HG03342 (cell line): ENCODE measurements at regions not wholly inside any gene's neighbourhood (a gene's known extent, or its start where the extent isn't known, plus 50 kb on each side); places are given as distances from the start of the nearest gene placed in this dataset.
A peak's percentile ranks its signal among the peaks of the same experiment; 100 is the strongest.
"Not testable (repeated sequence)": the region's sequence is repeated elsewhere in the genome, so short reads cannot be mapped to it uniquely, and the experiment has no call there.

Experiments
- ATAC-seq: cut with Tn5 transposase; IDR thresholded peaks from one replicate; pipeline ENCODE4 v1.9.1; 2021; ENCODE audit warnings: mild to moderate bottlenecking, moderate library complexity; ENCODE audit not compliant: unreplicated experiment

DNA sequence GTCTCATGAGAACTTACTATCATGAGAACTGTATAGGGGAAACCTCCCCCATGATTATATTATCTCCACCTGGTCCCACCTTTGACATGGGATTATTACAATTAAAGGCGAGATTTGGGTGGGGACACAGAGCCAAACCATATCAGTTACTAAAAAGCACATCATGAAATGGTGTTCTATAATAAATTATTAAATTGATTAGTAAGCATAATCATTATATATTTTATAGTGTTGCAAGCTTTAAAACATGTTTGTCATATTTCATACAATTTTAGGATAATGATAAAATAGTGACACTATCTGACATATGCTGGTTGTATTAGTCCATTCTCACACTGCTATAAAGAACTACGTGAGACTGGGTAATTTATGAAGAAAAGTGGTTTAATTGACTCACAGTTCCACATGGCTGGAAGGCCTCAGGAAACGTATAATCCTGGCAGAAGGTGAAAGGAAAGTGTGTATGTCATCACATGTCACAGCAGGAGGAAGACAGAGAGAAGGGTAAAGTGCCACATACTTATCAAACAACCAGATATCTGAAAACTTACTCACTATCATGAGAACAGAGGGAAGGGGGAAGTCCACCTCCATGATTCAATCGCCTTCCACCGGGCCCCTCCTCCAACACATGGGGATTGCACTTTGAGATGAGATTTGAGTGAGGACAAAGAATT, 539.2 kb upstream of the OLFM3 start:
- no peak for ATAC-seq

DNA sequence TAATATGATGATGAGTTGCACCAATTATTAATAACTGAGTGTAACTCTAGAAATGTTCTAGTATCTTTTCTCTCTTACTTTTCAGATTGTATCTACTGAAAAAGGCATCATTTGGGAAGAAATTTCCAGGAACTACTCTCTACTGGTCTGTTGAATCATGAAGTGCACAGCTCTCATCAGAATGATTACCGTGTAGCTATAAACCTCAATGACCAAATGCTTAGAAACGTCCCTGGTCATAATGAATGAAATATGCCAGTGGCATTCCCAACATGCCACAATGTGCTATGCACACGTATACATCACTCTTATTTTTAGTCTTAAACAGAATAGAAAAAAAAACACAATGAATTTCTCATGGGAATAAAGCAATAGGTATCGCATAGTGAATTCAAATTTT, 534.3 kb upstream of the OLFM3 start:
- ATAC-seq: no peak

DNA sequence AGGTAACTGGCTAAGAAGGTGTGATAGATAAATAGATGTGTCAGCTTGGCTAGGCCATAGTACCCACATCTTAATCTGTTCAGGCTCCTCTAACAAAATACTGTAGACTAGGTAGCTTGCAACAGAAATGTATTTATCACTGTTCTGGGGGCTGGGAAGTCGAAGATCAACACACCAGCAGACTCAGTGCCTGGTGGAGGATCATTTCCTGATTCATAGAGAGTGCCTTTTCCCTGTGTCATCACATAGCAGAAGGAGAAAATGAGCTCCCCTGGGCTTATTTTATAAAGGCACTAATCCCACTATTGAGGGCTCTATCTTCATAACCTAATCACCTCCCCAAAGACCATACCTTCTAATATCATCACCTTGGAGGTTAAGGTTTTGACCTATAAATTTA, 532.7 kb upstream of the OLFM3 start:
- ATAC-seq: no peak

DNA sequence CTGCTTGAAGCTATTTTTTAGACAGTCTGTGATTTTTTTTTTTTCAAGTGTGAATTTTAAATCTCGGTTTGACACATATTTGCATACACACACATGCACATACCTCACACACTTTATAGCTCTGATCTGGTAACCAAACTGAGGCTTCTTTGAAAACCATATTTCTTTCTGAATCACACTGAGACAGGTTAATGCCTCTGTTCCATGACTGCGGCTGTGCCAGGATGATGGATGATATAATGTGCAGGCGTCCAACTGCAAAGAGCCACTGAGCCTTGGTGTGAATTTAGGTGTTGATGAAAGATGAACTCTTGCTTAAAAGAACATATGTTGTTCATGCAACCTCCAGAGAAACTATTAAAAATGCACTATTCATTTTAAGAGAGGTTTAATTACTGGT, 504.0 kb upstream of the OLFM3 start:
- ATAC-seq: no peak

DNA sequence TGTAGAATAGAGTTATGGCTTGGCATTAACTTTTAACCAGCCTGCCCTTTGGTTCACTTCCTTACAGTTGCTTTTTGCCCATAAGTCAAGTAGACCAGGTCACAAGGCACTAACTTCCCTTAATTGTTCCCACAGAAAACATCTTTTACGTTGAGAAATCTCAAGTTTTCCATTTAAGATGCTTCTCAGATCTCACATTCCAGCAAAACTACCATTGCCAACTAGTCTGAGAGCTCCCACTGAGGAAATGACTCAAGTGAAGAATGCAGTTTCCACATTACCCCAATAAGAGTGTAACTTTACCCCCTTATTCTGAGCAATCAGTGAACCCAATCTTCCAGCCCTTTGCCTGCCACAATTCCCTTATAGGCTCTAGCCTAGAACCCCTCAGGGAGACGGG, 502.2 kb upstream of the OLFM3 start:
- no peak for ATAC-seq

DNA sequence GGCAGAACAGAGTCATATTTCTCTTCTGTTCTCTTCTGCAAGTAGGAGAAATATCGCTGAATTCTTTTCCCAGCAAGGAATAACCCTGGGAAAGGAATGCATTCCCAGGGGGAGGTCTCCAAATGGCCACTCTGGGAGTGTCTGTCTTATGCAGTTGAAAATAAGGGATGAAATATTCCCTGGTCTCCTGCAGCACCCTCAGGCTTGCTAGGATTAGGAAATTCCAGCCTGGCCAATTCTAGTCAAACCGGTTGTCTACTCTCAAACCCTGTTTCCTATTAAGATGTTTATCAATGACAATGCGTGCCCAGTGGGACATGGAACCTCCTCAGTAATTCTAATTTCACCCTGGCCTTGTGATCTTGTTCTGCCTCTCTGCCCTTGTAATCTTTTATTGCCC, 501.1 kb upstream of the OLFM3 start:
- not testable (repeated sequence) for ATAC-seq

DNA sequence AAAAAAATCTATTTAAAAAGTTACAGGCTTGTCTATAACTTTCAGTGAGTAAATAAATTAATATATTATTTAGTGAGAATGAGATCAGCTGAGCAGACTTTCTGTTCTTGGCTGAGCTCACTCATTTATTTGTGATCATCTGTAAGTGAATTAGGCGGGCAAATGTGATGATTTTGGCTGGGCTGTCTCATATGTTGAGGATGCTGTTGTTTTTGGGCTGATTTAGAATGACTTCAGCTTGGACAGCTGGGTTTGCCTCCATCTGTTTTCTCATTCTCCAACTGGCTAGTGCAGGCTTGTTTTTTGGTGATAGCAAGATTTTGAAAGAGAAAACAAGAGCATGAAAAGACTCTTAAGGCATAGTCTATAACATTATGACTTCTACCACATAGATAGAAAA, 475.8 kb upstream of the OLFM3 start:
- no peak for ATAC-seq

DNA sequence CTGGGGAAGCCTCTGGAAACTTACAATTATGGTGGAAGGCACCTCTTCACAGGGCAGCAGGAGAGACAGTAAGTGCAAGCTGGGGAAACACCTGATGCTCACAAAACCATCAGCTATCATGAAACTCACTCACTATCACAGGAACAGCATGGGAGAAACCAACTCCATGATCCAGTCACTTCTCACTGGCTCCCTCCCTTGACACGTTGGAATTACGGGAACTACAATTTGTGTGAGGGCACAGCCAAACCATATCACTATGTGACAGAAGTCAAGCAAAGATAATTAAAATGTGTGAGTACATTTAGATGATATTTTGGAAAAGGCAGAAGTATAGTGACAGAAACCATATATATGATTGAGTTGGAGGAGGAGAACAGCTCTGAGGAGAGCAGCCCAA, 474.0 kb upstream of the OLFM3 start:
- no peak for ATAC-seq

DNA sequence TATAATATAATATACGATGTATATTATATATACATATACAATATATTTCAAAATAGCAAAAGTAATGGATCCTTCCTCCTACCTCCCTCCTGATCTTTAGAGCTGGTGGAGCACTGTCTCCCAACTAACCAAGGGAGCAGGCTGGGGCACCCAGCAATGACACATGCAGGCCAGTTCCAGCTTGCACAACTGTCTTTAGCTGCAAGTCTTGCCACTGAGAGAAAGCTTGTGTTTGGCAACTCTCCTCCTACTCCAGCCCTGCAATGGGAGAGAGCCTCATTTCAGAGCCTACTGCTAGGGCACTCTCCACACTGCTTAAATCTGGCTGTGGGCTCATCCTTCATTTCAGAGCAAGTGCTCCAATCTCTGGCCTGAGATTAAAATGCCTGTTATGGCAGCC, 469.8 kb upstream of the OLFM3 start:
- ATAC-seq: no peak

DNA sequence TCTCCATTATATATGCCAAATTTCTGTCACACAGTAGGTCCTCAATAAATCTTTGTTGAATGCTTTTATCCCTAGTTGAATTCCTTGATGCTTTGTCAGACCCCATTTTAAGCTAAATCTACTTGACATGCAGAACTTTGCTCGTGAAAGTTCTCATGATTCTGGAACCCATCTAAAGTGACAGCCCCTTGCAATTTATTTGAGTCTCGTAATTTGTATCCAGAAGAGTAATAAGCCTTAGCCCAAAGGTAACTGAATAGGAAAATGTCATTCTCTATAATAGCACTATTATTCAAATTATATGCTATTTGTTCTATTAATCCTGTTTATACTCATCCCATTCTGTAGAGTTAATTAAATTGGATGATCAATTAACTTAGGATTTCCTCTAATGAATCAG, 466.6 kb upstream of the OLFM3 start:
- no peak for ATAC-seq

DNA sequence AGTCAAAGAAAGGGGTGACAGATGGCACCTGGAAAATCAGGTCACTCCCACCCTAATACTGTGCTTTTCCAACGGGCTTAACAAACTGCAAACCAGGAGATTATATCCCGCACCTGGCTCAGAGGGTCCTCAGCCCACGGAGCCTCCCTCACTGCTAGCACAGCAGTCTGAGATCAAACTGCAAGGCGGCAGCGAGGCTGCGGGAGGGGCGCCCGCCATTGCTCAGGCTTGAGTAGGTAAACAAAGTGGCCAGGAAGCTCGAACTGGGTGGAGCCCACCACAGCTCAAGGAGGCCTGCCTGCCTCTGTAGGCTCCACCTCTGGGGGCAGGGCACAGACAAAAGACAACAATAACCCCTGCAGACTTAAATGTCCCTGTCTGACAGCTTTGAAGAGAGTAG, 445.6 kb upstream of the OLFM3 start:
- ATAC-seq: not testable (repeated sequence)

DNA sequence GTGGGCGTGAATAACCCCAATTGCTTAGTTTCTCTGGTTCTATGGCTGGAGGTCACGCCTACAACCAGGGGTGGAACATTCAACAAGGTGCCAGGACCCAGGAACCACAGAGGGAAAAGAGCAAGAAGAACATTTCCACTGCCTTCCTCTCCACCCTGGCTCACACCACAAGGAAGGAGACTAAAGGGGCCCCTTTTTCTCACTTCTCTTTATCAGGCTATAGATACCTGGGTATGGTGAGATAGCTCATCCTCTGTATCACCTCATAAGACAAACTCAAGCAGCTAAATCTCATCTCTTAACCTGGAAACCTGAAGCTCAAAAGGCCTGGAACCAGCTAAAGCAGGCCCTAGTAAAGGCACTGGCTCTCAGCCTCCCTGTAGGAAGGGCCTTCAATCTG, 438.8 kb upstream of the OLFM3 start:
- no peak for ATAC-seq

DNA sequence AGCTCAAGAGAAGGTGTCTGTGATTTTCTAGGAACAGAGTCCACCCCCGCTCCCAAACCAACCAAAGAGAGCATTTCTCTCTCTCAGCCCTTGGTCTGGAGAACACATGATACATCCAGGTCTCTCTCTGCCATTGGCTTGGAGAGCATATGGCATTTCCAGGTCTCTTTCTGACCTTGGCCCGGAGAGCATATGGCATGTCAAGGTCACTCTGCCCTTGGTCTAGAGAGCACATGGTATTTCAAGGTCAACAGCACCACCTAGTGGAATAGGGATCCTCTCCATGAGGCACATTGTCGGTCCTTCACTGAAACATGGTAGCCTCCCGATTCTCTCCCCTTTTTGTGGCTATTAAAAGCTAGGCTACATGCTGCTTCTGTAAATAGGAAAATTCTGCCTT, 437.7 kb upstream of the OLFM3 start:
- peak; percentile 39 for ATAC-seq

DNA sequence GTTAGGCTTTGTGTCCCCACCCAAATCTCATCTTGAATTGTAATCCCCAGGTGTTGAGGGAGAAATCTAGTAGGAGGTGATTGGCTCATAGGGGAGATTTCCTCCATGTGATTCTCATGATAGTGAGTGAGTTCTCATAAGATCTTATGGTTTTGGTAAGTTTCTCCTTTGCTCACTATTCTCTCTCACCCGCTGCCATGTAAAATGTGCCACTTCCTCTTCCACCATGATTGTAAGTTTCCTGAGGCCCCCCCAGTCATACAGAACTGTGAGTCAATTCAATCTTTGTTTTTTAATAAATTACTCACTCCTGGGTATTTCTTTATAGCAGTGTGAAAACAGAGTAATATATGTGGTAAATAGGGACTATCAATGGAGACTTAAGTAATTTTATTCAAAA, 434.5 kb upstream of the OLFM3 start:
- ATAC-seq: no peak

DNA sequence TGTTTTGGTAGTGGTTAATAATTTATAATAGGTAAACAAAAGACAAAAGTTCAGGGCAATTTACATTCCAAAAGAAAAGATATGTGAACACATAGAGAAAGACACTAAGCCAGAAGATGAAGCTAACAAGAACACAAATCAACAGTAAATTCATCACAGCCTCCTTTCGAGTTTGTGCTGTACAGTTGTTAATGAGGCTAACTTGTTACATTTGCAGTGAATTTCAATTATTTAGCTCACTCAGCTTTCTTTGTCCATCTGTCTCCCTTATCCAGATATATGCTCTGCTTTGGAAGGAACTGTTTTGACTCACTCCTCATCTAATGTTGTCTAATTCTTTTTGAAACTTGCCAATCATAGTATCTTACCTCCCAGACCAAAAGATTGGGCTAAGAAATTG, 423.3 kb upstream of the OLFM3 start:
- no peak for ATAC-seq
